Tibial nerve (tissue), 4 donors: ENCODE measurements at regions not wholly inside any gene's neighbourhood (a gene's known extent, or its start where the extent isn't known, plus 50 kb on each side); places are given as distances from the start of the nearest gene placed in this dataset.

Source experiments
- EP300 ChIP-seq, 2 donors: sonication (generic); formaldehyde crosslinking; IDR thresholded peaks; one replicate each; pipeline ENCODE4 v1.6.1; 2017; ENCODE audit warnings: antibody characterized with exemption in 2 of 2, mild to moderate bottlenecking in 1 of 2
- POLR2A ChIP-seq, 2 donors: fragments of 450-650 bp; IDR thresholded peaks; one replicate each; pipeline ENCODE4 v1.6.1; 2017; ENCODE audit warnings: antibody characterized with exemption in 2 of 2, mild to moderate bottlenecking in 2 of 2, moderate library complexity in 2 of 2
- TF ChIP-seq, protein P1 (sequence below), 5 experiments: fragments of 200-600 bp in 3 of 5; fragments of 450-650 bp in 2 of 5; sonication (generic) in 3 of 5; IDR thresholded peaks; one replicate each; pipeline ENCODE4 v1.5.1; 2016 to 2019; ENCODE audit warnings: antibody characterized with exemption in 5 of 5, mild to moderate bottlenecking in 3 of 5, moderate library complexity in 2 of 5

DNA sequence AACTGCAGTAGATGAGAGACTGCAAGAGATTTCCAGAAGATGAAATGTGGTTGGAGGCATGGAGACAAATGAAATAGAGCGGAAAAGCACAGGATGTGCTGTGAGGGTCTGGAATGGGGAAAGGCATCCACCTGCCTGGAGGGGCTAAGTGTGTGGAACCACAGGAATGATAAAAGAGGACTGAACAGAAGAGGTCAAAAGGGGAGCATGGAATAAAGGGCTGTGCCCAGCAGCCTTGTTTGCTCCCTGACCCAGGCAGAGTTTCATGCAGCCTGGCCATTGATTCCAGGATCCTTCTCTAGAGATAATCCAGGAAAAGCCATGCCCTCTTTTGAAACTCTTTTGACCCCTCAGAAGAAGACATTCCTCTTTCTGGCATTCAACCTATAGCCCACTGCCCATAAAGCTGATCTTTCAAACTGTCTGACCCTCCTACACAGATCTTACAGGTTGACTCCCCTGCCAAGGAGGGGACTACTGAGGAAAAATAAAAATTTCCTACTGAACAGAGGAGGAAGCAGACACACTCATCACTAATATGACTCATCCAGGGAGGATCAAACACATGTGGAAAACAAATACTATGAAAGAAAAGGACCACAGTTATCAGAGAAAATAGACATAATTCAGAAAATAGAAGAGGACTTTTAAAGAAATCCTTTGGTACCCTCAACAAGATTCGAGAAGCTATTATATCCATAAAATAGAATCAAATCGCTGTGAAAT is 273.5 kb upstream of the PCSK5 start:
- TF ChIP-seq, protein P1, sequence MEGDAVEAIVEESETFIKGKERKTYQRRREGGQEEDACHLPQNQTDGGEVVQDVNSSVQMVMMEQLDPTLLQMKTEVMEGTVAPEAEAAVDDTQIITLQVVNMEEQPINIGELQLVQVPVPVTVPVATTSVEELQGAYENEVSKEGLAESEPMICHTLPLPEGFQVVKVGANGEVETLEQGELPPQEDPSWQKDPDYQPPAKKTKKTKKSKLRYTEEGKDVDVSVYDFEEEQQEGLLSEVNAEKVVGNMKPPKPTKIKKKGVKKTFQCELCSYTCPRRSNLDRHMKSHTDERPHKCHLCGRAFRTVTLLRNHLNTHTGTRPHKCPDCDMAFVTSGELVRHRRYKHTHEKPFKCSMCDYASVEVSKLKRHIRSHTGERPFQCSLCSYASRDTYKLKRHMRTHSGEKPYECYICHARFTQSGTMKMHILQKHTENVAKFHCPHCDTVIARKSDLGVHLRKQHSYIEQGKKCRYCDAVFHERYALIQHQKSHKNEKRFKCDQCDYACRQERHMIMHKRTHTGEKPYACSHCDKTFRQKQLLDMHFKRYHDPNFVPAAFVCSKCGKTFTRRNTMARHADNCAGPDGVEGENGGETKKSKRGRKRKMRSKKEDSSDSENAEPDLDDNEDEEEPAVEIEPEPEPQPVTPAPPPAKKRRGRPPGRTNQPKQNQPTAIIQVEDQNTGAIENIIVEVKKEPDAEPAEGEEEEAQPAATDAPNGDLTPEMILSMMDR (IDR thresholded peaks at IDR 0.05), result no peak
- TF ChIP-seq POLR2A (IDR thresholded peaks at IDR 0.05) (no peak), EP300 (IDR thresholded peaks at IDR 0.05) (no peak)
